HepG2 (cell line): ENCODE measurements at regions not wholly inside any gene's neighbourhood (a gene's known extent, or its start where the extent isn't known, plus 50 kb on each side); places are given as distances from the start of the nearest gene placed in this dataset.

Experiments
- ATAC-seq: fragments of 200-7000 bp; cut with Tn5 transposase; 3 replicates; pipeline ENCODE4 v1.9.1; 2020; ENCODE audit warnings: mild to moderate bottlenecking, moderate library complexity
- BruUV-seq: library from RNA; stranded (reverse); fragments of 400-500 nt; replicated peaks from 2 replicates; lab custom pipeline; 2021; lab: Mats Ljungman, UMichigan
- CTCF ChIA-PET: fragments of 300-600 bp; formaldehyde crosslinking; extraction: SDS; loops from one replicate; lab custom pipeline; 2021; ENCODE audit warnings: low total read pairs, inconsistent platforms, low intra/inter-chr PET ratio; lab: Yijun Ruan, JAX
- POLR2A ChIA-PET: fragments of 350-600 bp; sonication (Branson Sonifier 250); formaldehyde crosslinking; loops from one replicate; lab custom pipeline; 2020; ENCODE audit warnings: antibody characterized with exemption, inconsistent platforms; lab: Yijun Ruan, JAX
- DNase-seq: peaks from one replicate; pipeline ENCODE4 v3.0.0-alpha.2; 2015; ENCODE audit warnings: low spot score
- FAIRE-seq: peaks from 3 replicates; lab custom pipeline; 2011; peaks lifted over from hg19 to GRCh38; lab: Jason Lieb, UNC
- H2AFZ ChIP-seq: one replicate; pipeline ENCODE4 v1.6.1; 2011; ENCODE audit warnings: low read length, inconsistent platforms
- H3K27ac ChIP-seq: fragments of 300-600 bp; 3 replicates; pipeline ENCODE4 v1.8.0; 2011; ENCODE audit warnings: mixed run types, mild to moderate bottlenecking, mixed read lengths, low read length, inconsistent platforms; ENCODE audit not compliant: insufficient read depth; ENCODE audit errors: extremely low read length
- H3K27me3 ChIP-seq, 2 experiments: fragments of 200-600 bp in 1 of 2; 2 replicates in 1 of 2; 3 replicates in 1 of 2; pipeline versions ENCODE4 v1.6.0 to v1.8.0; 2011; ENCODE audit warnings: low read length in 2 of 2, mild to moderate bottlenecking in 2 of 2, moderate library complexity in 2 of 2, inconsistent platforms in 1 of 2; ENCODE audit not compliant: insufficient read depth in 2 of 2, control insufficient read depth in 1 of 2
- H3K36me3 ChIP-seq, 2 experiments: fragments of 200-600 bp in 1 of 2; replicated peaks in 1 of 2; 2 replicates in 1 of 2; 3 replicates in 1 of 2; pipeline versions ENCODE4 v1.5.1 to v1.8.0; 2011; ENCODE audit warnings: low read length in 2 of 2, inconsistent platforms in 1 of 2; ENCODE audit not compliant: insufficient read depth in 2 of 2, control insufficient read depth in 1 of 2
- H3K4me1 ChIP-seq: 2 replicates; pipeline ENCODE4 v1.5.1; 2012; ENCODE audit warnings: low read length, inconsistent platforms; ENCODE audit not compliant: insufficient read depth
- H3K4me2 ChIP-seq: 2 replicates; pipeline ENCODE4 v1.6.0; 2011; ENCODE audit warnings: low read depth, low read length, inconsistent platforms
- H3K4me3 ChIP-seq, 3 experiments: fragments of 200-600 bp in 1 of 3; sonication (generic), shearing (Covaris generic) in 1 of 3; replicated peaks in 1 of 3; 2 replicates each; pipeline ENCODE4 v1.5.1; 2011 to 2016; ENCODE audit warnings: low read length in 3 of 3, inconsistent platforms in 2 of 3, low read depth in 2 of 3, mild to moderate bottlenecking in 2 of 3, control low read depth in 1 of 3, mixed read lengths in 1 of 3; ENCODE audit not compliant: insufficient read depth in 1 of 3
- H3K79me2 ChIP-seq: one replicate; pipeline ENCODE4 v1.6.1; 2011; ENCODE audit warnings: low read length, inconsistent platforms; ENCODE audit not compliant: insufficient read depth
- H3K9ac ChIP-seq: 2 replicates; pipeline ENCODE4 v1.6.0; 2011; ENCODE audit warnings: mild to moderate bottlenecking, low read depth, low read length, inconsistent platforms; ENCODE audit not compliant: insufficient read depth
- H3K9me3 ChIP-seq: 2 replicates; pipeline ENCODE4 v1.5.1; 2012; ENCODE audit warnings: mild to moderate bottlenecking, low read length
- H4K20me1 ChIP-seq: 2 replicates; pipeline ENCODE4 v1.6.0; 2011; ENCODE audit warnings: inconsistent platforms, mild to moderate bottlenecking, low read length, moderate library complexity; ENCODE audit not compliant: insufficient read depth
- FOXK1 ChIP-seq: sonication (generic); formaldehyde crosslinking; IDR thresholded peaks from 2 replicates; pipeline ENCODE4 v1.4.0; 2020; ENCODE audit warnings: low read depth, missing genetic modification reagents, borderline replicate concordance
- HNRNPH1 ChIP-seq: fragments of 200-400 bp; formaldehyde crosslinking; optimal IDR thresholded peaks from 2 replicates; pipeline ENCODE3; 2017; ENCODE audit warnings: mild to moderate bottlenecking, low read depth, low read length
- ISL2 ChIP-seq: sonication (generic); formaldehyde crosslinking; IDR thresholded peaks from 2 replicates; pipeline ENCODE4 v1.5.0; 2020; ENCODE audit warnings: missing genetic modification reagents
- KLF15 ChIP-seq: sonication (generic); formaldehyde crosslinking; IDR thresholded peaks from 2 replicates; pipeline ENCODE4 v1.8.1; 2023; ENCODE audit warnings: borderline replicate concordance, mild to moderate bottlenecking, inconsistent platforms, missing genetic modification reagents, mixed read lengths
- TAF1 ChIP-seq: sonication (generic); formaldehyde crosslinking; IDR thresholded peaks from 2 replicates; pipeline ENCODE4 v1.4.0; 2020; ENCODE audit warnings: missing genetic modification reagents
- TCF7L2 ChIP-seq: IDR thresholded peaks from 2 replicates; pipeline ENCODE4 v1.6.1; 2011; ENCODE audit warnings: mild to moderate bottlenecking, low read depth, low read length, moderate library complexity
- TGIF2 ChIP-seq: IDR thresholded peaks from 2 replicates; pipeline ENCODE4 v1.6.1; 2016; ENCODE audit warnings: control low read depth, missing compliant biosample characterization
- XBP1 ChIP-seq: sonication (generic); formaldehyde crosslinking; IDR thresholded peaks from 2 replicates; pipeline ENCODE4 v1.5.0; 2020; ENCODE audit warnings: missing genetic modification reagents
- ZNF253 ChIP-seq: sonication (generic); formaldehyde crosslinking; IDR thresholded peaks from 2 replicates; pipeline ENCODE4 v1.8.0; 2022; ENCODE audit warnings: mild to moderate bottlenecking, missing genetic modification reagents, borderline replicate concordance
- ZNF484 ChIP-seq: sonication (generic); formaldehyde crosslinking; IDR thresholded peaks from 2 replicates; pipeline ENCODE4 v1.5.1; 2020; ENCODE audit warnings: mild to moderate bottlenecking, low read depth, missing genetic modification reagents, borderline replicate concordance
- WGBS: methylation state at CpG from one replicate; pipeline ENCODE4 v1.1.6; 2017; ENCODE audit warnings: low lambda C conversion rate; 5-methylcytosine and 5-hydroxymethylcytosine counted together
- in situ Hi-C: cut with HindIII; loops from 2 replicates; pipeline ENCODE4 v1.10.0; 2017; ENCODE audit warnings: low pct_unique_long_range_greater_than_20kb; ENCODE audit not compliant: extremely low pct_ligation_motif_present
- intact Hi-C: fragments of 100-400 bp; cut with micrococcal nuclease; formaldehyde crosslinking; loops from one replicate; pipeline ENCODE4 v1.10.0; 2022; ENCODE audit not compliant: unreplicated experiment
- TF ChIP-seq, protein P1 (sequence below): sonication (generic); formaldehyde crosslinking; IDR thresholded peaks from 2 replicates; pipeline ENCODE4 v1.9.0; 2021; ENCODE audit warnings: missing genetic modification reagents, borderline replicate concordance
- TF ChIP-seq, protein P2 (sequence below): sonication (generic); formaldehyde crosslinking; IDR thresholded peaks from 2 replicates; pipeline ENCODE4 v1.5.1; 2020; ENCODE audit warnings: missing genetic modification reagents, mild to moderate bottlenecking, borderline replicate concordance
- TF ChIP-seq, protein P3 (sequence below): sonication (generic); formaldehyde crosslinking; IDR thresholded peaks from 2 replicates; pipeline ENCODE4 v1.5.0; 2020; ENCODE audit warnings: missing genetic modification reagents
- TF ChIP-seq, protein P4 (sequence below): IDR thresholded peaks from 2 replicates; pipeline ENCODE4 v1.6.1; 2016; ENCODE audit warnings: low read depth, missing genetic modification reagents, missing compliant biosample characterization

DNA sequence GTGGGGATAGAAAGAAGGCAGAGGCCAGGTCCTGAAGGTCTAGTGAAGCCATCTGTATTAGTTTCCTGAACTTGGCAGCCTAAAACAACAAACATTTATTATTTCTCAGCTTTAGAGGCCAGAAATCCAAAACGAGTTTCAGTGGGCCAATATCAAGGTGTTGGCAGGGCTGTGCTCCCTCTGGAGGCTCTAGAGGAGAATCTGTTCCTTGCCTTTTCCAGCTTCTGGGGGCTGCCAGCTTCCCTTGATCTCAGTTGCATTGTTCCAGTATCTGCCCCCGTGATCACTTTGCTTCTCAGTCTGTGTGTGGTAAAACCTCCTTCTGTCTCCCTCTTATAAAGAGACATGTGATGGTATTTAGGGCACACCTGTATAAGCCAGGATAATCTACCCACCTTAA lies 82.4 kb downstream of the MAFB start (continued):
- TF ChIP-seq ZNF253 (CRISPR knock-in tag) (no peak), FOXK1 (CRISPR knock-in tag) (no peak), XBP1 (CRISPR knock-in tag) (no peak), TGIF2 (no peak), HNRNPH1 (no peak), TCF7L2 (no peak), KLF15 (CRISPR knock-in tag) (no peak)
- TF ChIP-seq, protein P1, sequence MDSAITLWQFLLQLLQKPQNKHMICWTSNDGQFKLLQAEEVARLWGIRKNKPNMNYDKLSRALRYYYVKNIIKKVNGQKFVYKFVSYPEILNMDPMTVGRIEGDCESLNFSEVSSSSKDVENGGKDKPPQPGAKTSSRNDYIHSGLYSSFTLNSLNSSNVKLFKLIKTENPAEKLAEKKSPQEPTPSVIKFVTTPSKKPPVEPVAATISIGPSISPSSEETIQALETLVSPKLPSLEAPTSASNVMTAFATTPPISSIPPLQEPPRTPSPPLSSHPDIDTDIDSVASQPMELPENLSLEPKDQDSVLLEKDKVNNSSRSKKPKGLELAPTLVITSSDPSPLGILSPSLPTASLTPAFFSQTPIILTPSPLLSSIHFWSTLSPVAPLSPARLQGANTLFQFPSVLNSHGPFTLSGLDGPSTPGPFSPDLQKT (CRISPR knock-in tag), result no peak
- TF ChIP-seq, all 625 proteins: peak for 0

DNA sequence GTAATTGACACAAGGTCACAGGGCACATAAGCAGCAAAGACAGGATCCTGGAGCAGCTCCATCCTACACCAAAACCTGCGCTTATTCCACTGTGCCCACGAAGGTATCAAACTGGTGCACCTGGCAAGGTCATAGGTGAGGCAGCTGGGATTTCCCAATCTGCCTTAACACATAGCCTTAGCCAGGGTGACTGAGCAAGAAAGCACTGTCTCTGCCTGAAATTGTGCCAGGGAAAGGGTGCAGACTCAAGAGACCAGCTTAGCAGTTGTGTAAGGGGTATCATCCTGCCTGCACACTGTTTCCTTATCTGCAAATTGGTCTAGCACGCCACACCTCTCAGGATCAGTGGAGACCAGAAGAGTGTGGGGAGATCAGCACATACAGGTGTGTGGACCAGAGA lies 82.8 kb downstream of the MAFB start:
- Histone ChIP-seq H3K27me3 (no peaks in the 10 kb centered on the region), H2AFZ (no peak overlapping the region), H3K4me1 (no peaks in the 10 kb centered on the region), H3K4me2 (no peak overlapping the region), H3K4me3 (no peak overlapping the region), H4K20me1 (no peaks in the 10 kb centered on the region), H3K79me2 (no peaks in the 10 kb centered on the region), H3K9me3 (no peaks in the 10 kb centered on the region), H3K27ac (no peak overlapping the region), H3K9ac (no peak overlapping the region), H3K36me3 (no peaks in the 10 kb centered on the region)
- TF ChIP-seq ZNF484 (no peak), TAF1 (no peak), ISL2 (CRISPR knock-in tag) (no peak)
- TF ChIP-seq, protein P2, sequence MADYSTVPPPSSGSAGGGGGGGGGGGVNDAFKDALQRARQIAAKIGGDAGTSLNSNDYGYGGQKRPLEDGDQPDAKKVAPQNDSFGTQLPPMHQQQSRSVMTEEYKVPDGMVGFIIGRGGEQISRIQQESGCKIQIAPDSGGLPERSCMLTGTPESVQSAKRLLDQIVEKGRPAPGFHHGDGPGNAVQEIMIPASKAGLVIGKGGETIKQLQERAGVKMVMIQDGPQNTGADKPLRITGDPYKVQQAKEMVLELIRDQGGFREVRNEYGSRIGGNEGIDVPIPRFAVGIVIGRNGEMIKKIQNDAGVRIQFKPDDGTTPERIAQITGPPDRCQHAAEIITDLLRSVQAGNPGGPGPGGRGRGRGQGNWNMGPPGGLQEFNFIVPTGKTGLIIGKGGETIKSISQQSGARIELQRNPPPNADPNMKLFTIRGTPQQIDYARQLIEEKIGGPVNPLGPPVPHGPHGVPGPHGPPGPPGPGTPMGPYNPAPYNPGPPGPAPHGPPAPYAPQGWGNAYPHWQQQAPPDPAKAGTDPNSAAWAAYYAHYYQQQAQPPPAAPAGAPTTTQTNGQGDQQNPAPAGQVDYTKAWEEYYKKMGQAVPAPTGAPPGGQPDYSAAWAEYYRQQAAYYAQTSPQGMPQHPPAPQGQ (CRISPR knock-in tag), result no peak
- TF ChIP-seq, protein P3, sequence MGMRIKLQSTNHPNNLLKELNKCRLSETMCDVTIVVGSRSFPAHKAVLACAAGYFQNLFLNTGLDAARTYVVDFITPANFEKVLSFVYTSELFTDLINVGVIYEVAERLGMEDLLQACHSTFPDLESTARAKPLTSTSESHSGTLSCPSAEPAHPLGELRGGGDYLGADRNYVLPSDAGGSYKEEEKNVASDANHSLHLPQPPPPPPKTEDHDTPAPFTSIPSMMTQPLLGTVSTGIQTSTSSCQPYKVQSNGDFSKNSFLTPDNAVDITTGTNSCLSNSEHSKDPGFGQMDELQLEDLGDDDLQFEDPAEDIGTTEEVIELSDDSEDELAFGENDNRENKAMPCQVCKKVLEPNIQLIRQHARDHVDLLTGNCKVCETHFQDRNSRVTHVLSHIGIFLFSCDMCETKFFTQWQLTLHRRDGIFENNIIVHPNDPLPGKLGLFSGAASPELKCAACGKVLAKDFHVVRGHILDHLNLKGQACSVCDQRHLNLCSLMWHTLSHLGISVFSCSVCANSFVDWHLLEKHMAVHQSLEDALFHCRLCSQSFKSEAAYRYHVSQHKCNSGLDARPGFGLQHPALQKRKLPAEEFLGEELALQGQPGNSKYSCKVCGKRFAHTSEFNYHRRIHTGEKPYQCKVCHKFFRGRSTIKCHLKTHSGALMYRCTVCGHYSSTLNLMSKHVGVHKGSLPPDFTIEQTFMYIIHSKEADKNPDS, result no peak
- TF ChIP-seq, protein P4, sequence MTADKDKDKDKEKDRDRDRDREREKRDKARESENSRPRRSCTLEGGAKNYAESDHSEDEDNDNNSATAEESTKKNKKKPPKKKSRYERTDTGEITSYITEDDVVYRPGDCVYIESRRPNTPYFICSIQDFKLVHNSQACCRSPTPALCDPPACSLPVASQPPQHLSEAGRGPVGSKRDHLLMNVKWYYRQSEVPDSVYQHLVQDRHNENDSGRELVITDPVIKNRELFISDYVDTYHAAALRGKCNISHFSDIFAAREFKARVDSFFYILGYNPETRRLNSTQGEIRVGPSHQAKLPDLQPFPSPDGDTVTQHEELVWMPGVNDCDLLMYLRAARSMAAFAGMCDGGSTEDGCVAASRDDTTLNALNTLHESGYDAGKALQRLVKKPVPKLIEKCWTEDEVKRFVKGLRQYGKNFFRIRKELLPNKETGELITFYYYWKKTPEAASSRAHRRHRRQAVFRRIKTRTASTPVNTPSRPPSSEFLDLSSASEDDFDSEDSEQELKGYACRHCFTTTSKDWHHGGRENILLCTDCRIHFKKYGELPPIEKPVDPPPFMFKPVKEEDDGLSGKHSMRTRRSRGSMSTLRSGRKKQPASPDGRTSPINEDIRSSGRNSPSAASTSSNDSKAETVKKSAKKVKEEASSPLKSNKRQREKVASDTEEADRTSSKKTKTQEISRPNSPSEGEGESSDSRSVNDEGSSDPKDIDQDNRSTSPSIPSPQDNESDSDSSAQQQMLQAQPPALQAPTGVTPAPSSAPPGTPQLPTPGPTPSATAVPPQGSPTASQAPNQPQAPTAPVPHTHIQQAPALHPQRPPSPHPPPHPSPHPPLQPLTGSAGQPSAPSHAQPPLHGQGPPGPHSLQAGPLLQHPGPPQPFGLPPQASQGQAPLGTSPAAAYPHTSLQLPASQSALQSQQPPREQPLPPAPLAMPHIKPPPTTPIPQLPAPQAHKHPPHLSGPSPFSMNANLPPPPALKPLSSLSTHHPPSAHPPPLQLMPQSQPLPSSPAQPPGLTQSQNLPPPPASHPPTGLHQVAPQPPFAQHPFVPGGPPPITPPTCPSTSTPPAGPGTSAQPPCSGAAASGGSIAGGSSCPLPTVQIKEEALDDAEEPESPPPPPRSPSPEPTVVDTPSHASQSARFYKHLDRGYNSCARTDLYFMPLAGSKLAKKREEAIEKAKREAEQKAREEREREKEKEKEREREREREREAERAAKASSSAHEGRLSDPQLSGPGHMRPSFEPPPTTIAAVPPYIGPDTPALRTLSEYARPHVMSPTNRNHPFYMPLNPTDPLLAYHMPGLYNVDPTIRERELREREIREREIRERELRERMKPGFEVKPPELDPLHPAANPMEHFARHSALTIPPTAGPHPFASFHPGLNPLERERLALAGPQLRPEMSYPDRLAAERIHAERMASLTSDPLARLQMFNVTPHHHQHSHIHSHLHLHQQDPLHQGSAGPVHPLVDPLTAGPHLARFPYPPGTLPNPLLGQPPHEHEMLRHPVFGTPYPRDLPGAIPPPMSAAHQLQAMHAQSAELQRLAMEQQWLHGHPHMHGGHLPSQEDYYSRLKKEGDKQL, result no peak
- in situ Hi-C loops, result no loop called here
- ChIA-PET CTCF (no interaction called here), POLR2A (no interaction called here)
- FAIRE-seq (no peak), ATAC-seq (no peak; the same call in 2 of the 3 replicates), DNase-seq (no peak)
- BruUV-seq, result no TSS peak
- intact Hi-C loops, result no loop called here
- 31% methylated on average over 3 of the region's 3 CpGs for WGBS
